Liver (tissue), 3 donors: ENCODE measurements at regions not wholly inside any gene's neighbourhood (a gene's known extent, or its start where the extent isn't known, plus 50 kb on each side); places are given as distances from the start of the nearest gene placed in this dataset.

Experiments used
- FOXA1 ChIP-seq: IDR thresholded peaks from 2 replicates; pipeline ENCODE4 v1.6.1; 2016; ENCODE audit warnings: antibody characterized with exemption
- GABPA ChIP-seq, 2 donors: IDR thresholded peaks in 1 of 2; conservative IDR thresholded peaks in 1 of 2; 2 replicates each; pipeline ENCODE4 v1.6.1; 2016; ENCODE audit warnings: antibody characterized with exemption in 2 of 2, mild to moderate bottlenecking in 1 of 2, moderate library complexity in 1 of 2
- JUND ChIP-seq, 2 donors: IDR thresholded peaks; 2 replicates each; pipeline ENCODE4 v1.6.1; 2016; ENCODE audit warnings: antibody characterized with exemption in 2 of 2
- NR2F2 ChIP-seq: IDR thresholded peaks from 2 replicates; pipeline ENCODE4 v1.6.1; 2016; ENCODE audit warnings: antibody characterized with exemption
- TAF1 ChIP-seq: conservative IDR thresholded peaks from 2 replicates; pipeline ENCODE4 v1.6.1; 2016; ENCODE audit warnings: antibody characterized with exemption, mild to moderate bottlenecking
- YY1 ChIP-seq: IDR thresholded peaks from 2 replicates; pipeline ENCODE4 v1.6.1; 2016; ENCODE audit warnings: antibody characterized with exemption, mild to moderate bottlenecking
- TF ChIP-seq, protein P1 (sequence below): IDR thresholded peaks from 2 replicates; pipeline ENCODE4 v1.6.1; 2016; ENCODE audit warnings: antibody characterized with exemption
- TF ChIP-seq, protein P2 (sequence below): IDR thresholded peaks from 2 replicates; pipeline ENCODE4 v1.6.1; 2016; ENCODE audit warnings: antibody characterized with exemption
- TF ChIP-seq, protein P3 (sequence below): fragments of 150-350 bp; IDR thresholded peaks from 2 replicates; pipeline ENCODE4 v1.5.1; 2017; ENCODE audit warnings: improper control_type of control experiment, low read depth, low read length; ENCODE audit not compliant: missing input control
- TF ChIP-seq, protein P4 (sequence below): IDR thresholded peaks from 2 replicates; pipeline ENCODE4 v1.6.1; 2016; ENCODE audit warnings: antibody characterized with exemption
- TF ChIP-seq, protein P5 (sequence below): IDR thresholded peaks from 2 replicates; pipeline ENCODE4 v1.6.1; 2016; ENCODE audit warnings: antibody characterized with exemption, mild to moderate bottlenecking
- donor health status: healthy.
- donor health status: healthy.

DNA sequence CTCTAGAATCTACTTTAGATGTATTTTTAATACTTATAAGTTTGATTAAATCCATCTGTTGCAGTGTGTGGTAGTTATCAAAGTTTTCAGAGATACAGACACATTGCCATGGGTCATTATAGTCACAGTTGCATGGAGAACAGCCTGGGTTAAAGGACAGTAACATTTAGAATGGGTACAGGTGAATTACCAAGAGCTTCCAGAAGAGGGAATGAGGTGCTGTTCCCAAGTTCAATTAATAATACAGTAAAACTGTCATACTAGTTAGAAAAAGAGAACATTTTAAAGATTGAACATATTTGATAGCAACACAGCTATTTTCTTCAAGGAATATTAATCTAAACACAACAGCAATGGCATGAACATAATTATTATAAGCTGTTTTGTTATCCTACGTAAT lies 322.6 kb upstream of the SLC10A2 start:
- TF ChIP-seq FOXA1: no peak
- TF ChIP-seq, protein P1, sequence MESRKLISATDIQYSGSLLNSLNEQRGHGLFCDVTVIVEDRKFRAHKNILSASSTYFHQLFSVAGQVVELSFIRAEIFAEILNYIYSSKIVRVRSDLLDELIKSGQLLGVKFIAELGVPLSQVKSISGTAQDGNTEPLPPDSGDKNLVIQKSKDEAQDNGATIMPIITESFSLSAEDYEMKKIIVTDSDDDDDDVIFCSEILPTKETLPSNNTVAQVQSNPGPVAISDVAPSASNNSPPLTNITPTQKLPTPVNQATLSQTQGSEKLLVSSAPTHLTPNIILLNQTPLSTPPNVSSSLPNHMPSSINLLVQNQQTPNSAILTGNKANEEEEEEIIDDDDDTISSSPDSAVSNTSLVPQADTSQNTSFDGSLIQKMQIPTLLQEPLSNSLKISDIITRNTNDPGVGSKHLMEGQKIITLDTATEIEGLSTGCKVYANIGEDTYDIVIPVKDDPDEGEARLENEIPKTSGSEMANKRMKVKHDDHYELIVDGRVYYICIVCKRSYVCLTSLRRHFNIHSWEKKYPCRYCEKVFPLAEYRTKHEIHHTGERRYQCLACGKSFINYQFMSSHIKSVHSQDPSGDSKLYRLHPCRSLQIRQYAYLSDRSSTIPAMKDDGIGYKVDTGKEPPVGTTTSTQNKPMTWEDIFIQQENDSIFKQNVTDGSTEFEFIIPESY: no peak
- TF ChIP-seq YY1: no peak
- no peak for TF ChIP-seq GABPA (IDR thresholded peaks at IDR 0.05 in 1 of 2, conservative IDR thresholded peaks at IDR 0.05 in 1 of 2)
- TF ChIP-seq, protein P2, sequence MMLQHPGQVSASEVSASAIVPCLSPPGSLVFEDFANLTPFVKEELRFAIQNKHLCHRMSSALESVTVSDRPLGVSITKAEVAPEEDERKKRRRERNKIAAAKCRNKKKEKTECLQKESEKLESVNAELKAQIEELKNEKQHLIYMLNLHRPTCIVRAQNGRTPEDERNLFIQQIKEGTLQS: no peak
- TF ChIP-seq, protein P3, sequence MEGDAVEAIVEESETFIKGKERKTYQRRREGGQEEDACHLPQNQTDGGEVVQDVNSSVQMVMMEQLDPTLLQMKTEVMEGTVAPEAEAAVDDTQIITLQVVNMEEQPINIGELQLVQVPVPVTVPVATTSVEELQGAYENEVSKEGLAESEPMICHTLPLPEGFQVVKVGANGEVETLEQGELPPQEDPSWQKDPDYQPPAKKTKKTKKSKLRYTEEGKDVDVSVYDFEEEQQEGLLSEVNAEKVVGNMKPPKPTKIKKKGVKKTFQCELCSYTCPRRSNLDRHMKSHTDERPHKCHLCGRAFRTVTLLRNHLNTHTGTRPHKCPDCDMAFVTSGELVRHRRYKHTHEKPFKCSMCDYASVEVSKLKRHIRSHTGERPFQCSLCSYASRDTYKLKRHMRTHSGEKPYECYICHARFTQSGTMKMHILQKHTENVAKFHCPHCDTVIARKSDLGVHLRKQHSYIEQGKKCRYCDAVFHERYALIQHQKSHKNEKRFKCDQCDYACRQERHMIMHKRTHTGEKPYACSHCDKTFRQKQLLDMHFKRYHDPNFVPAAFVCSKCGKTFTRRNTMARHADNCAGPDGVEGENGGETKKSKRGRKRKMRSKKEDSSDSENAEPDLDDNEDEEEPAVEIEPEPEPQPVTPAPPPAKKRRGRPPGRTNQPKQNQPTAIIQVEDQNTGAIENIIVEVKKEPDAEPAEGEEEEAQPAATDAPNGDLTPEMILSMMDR: peak; percentile 19
- TF ChIP-seq, protein P4, sequence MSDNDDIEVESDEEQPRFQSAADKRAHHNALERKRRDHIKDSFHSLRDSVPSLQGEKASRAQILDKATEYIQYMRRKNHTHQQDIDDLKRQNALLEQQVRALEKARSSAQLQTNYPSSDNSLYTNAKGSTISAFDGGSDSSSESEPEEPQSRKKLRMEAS: no peak
- TF ChIP-seq TAF1: no peak
- TF ChIP-seq JUND (IDR thresholded peaks at IDR 0.05): no peak
- no peak for TF ChIP-seq NR2F2
- TF ChIP-seq, protein P5, sequence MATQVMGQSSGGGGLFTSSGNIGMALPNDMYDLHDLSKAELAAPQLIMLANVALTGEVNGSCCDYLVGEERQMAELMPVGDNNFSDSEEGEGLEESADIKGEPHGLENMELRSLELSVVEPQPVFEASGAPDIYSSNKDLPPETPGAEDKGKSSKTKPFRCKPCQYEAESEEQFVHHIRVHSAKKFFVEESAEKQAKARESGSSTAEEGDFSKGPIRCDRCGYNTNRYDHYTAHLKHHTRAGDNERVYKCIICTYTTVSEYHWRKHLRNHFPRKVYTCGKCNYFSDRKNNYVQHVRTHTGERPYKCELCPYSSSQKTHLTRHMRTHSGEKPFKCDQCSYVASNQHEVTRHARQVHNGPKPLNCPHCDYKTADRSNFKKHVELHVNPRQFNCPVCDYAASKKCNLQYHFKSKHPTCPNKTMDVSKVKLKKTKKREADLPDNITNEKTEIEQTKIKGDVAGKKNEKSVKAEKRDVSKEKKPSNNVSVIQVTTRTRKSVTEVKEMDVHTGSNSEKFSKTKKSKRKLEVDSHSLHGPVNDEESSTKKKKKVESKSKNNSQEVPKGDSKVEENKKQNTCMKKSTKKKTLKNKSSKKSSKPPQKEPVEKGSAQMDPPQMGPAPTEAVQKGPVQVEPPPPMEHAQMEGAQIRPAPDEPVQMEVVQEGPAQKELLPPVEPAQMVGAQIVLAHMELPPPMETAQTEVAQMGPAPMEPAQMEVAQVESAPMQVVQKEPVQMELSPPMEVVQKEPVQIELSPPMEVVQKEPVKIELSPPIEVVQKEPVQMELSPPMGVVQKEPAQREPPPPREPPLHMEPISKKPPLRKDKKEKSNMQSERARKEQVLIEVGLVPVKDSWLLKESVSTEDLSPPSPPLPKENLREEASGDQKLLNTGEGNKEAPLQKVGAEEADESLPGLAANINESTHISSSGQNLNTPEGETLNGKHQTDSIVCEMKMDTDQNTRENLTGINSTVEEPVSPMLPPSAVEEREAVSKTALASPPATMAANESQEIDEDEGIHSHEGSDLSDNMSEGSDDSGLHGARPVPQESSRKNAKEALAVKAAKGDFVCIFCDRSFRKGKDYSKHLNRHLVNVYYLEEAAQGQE: no peak
